Ovary (tissue), 3 donors: ENCODE measurements at regions not wholly inside any gene's neighbourhood (a gene's known extent, or its start where the extent isn't known, plus 50 kb on each side); places are given as distances from the start of the nearest gene placed in this dataset.
"Not testable (repeated sequence)": the region's sequence is repeated elsewhere in the genome, so short reads cannot be mapped to it uniquely, and the experiment has no call there.

Experiments used
- CTCF ChIP-seq, 3 donors: fragments of 450-650 bp in 2 of 3; fragments of 200-600 bp in 1 of 3; IDR thresholded peaks; one replicate each; pipeline versions ENCODE4 v1.5.1 to v1.8.0; 2016 to 2022; ENCODE audit warnings: antibody characterized with exemption in 3 of 3, mild to moderate bottlenecking in 1 of 3
- POLR2A ChIP-seq: fragments of 450-650 bp; IDR thresholded peaks from one replicate; pipeline ENCODE4 v1.6.1; 2017; ENCODE audit warnings: antibody characterized with exemption, mild to moderate bottlenecking, moderate library complexity
- donor health status: DM: no; HTN: no; CAD: no.

- not testable (repeated sequence) for TF ChIP-seq CTCF (IDR thresholded peaks at IDR 0.05); POLR2A
These were observed 447.1 kb downstream of the ETS1 start for GRCh38 chr11:128140293-128140692.
